Neural crest cell (in vitro differentiated cells): ENCODE measurements at regions not wholly inside any gene's neighbourhood (a gene's known extent, or its start where the extent isn't known, plus 50 kb on each side); places are given as distances from the start of the nearest gene placed in this dataset.

ENCODE experiments used
- DNase-seq: peaks from one replicate; pipeline ENCODE4 v3.0.0; 2021; ENCODE audit warnings: low read depth, mixed read lengths, low spot score
- H3K27ac Mint-ChIP-seq: one replicate; pipeline ENCODE4 v1.8.0; 2021; ENCODE audit warnings: mild to moderate bottlenecking, mixed read lengths; ENCODE audit not compliant: unreplicated experiment
- H3K27me3 Mint-ChIP-seq: 2 replicates; pipeline ENCODE4 v1.8.0; 2021; ENCODE audit warnings: low read depth, mild to moderate bottlenecking, mixed read lengths
- H3K36me3 Mint-ChIP-seq: 2 replicates; pipeline ENCODE4 v1.8.0; 2021; ENCODE audit warnings: low read depth, mild to moderate bottlenecking, mixed read lengths
- H3K4me1 Mint-ChIP-seq: 2 replicates; pipeline ENCODE4 v1.8.0; 2021; ENCODE audit warnings: mixed read lengths
- H3K4me3 Mint-ChIP-seq: one replicate; pipeline ENCODE4 v1.8.0; 2021; ENCODE audit warnings: mild to moderate bottlenecking, mixed read lengths
- H3K9me3 Mint-ChIP-seq: 2 replicates; pipeline ENCODE4 v1.8.0; 2021; ENCODE audit warnings: mixed read lengths
- TF ChIP-seq, protein P1 (sequence below): fragments of 200-600 bp; sonication (generic); conservative IDR thresholded peaks from 2 replicates; pipeline ENCODE4 v1.5.0; 2021; ENCODE audit warnings: antibody characterized with exemption, mild to moderate bottlenecking

DNA sequence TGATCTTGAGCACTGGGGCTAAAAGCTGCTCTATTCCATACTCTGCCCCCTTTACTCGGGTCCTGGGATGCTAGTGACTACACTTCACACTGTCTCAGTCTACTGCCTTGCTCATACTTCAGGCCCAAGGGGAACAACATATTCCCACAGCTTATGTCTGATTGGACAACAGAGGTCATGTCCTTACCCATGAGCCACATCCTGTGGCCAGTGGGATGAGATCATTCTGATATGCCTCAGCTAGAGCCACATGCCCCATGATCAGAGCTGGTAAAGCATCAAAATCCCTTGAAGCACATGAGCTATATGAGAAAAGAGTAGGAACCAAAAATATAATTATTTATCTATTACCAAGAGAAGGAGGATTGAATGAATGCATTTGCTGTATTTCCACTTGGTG lies 290.1 kb upstream of the TSHZ3 start:
- no peaks in the 10 kb centered on the region for H3K9me3 Mint-ChIP-seq
- H3K36me3 Mint-ChIP-seq = no peaks in the 10 kb centered on the region
- no peak overlapping the region for H3K27ac Mint-ChIP-seq
- no peak for DNase-seq
- TF ChIP-seq, protein P1, sequence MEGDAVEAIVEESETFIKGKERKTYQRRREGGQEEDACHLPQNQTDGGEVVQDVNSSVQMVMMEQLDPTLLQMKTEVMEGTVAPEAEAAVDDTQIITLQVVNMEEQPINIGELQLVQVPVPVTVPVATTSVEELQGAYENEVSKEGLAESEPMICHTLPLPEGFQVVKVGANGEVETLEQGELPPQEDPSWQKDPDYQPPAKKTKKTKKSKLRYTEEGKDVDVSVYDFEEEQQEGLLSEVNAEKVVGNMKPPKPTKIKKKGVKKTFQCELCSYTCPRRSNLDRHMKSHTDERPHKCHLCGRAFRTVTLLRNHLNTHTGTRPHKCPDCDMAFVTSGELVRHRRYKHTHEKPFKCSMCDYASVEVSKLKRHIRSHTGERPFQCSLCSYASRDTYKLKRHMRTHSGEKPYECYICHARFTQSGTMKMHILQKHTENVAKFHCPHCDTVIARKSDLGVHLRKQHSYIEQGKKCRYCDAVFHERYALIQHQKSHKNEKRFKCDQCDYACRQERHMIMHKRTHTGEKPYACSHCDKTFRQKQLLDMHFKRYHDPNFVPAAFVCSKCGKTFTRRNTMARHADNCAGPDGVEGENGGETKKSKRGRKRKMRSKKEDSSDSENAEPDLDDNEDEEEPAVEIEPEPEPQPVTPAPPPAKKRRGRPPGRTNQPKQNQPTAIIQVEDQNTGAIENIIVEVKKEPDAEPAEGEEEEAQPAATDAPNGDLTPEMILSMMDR = no peak
- no peaks in the 10 kb centered on the region for H3K4me1 Mint-ChIP-seq
- H3K4me3 Mint-ChIP-seq = no peak overlapping the region
- H3K27me3 Mint-ChIP-seq = peaks cover 21% of the 10 kb centered on the region

DNA sequence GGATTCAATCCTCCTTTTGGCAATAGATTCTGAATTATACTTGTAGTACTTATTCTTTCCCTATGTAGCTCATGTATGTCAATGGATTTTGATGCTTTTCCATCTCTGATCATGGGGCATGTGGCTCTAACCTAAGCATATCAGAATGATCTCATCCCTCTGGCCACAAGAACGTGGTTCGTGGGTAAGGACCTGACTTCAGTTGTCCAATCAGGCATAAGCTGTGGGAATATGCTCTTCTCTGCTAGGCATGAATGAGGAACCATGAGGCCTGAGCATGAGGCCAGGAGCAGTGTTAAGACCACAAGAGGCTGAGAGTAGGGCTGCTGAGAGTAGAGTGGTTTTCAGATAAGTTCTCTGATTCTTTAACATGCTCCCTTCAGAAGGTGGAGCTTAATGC lies 292.4 kb upstream of the TSHZ3 start:
- H3K27me3 Mint-ChIP-seq = peaks cover 17% of the 10 kb centered on the region
- no peaks in the 10 kb centered on the region for H3K4me1 Mint-ChIP-seq
- no peak overlapping the region for H3K4me3 Mint-ChIP-seq

DNA sequence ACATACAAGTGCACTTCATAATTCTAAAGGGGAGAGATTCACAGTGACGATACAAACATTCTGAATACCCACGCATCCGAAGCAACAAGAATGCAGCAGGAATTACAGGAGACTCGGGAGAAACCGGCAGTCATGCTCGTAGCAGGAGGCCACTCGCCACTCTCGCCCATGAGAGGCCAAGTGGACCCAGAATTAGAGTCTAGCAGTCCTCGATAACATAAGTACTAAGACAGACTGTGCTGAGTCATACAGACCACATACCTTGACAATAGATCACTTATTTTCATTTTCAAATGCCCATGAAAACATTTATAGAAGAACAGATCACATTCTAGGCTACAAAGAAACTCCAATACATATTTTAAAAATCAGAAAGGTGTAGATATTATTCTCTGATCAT lies 299.1 kb upstream of the TSHZ3 start:
- DNase-seq = no peak
- Mint-ChIP-seq H3K27me3 (peaks cover 15% of the 10 kb centered on the region), H3K27ac (no peak overlapping the region)

More for the DNA sequence above, 292.4 kb upstream of the TSHZ3 start:
- Mint-ChIP-seq H3K27ac (no peak overlapping the region), H3K36me3 (no peaks in the 10 kb centered on the region), H3K9me3 (peaks cover 2% of the 10 kb centered on the region)
- DNase-seq = no peak
- TF ChIP-seq, protein P1 = no peak

DNA sequence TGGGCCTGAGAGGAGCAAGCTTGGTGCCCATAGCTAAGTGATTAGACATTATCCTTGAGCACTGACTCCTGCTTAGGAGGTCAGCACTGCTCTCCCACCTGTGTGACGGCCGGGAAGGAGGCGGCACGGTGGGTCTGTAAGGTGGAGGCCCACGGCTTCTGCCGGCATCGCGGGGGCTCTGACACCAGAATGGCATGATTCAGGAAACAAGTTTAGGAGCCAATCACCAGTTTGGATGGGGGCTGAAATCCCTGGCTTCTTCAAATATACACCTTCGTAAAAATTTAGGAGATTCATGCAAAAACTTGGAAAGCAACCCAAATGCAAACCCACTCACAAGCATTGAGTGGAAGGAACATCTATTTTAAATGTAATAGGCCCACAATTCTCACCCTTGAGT lies 307.3 kb upstream of the TSHZ3 start:
- no peak for DNase-seq
- Mint-ChIP-seq H3K9me3 (peaks cover 4% of the 10 kb centered on the region), H3K4me1 (no peaks in the 10 kb centered on the region), H3K4me3 (no peak overlapping the region), H3K36me3 (no peaks in the 10 kb centered on the region), H3K27ac (no peak overlapping the region), H3K27me3 (peaks cover 37% of the 10 kb centered on the region)
- TF ChIP-seq, protein P1 = no peak

More for the DNA sequence above, 299.1 kb upstream of the TSHZ3 start:
- no peaks in the 10 kb centered on the region for H3K4me1 Mint-ChIP-seq
- no peak overlapping the region for H3K4me3 Mint-ChIP-seq
- no peaks in the 10 kb centered on the region for H3K36me3 Mint-ChIP-seq
- TF ChIP-seq, protein P1 = no peak
- H3K9me3 Mint-ChIP-seq = peaks cover 2% of the 10 kb centered on the region

DNA sequence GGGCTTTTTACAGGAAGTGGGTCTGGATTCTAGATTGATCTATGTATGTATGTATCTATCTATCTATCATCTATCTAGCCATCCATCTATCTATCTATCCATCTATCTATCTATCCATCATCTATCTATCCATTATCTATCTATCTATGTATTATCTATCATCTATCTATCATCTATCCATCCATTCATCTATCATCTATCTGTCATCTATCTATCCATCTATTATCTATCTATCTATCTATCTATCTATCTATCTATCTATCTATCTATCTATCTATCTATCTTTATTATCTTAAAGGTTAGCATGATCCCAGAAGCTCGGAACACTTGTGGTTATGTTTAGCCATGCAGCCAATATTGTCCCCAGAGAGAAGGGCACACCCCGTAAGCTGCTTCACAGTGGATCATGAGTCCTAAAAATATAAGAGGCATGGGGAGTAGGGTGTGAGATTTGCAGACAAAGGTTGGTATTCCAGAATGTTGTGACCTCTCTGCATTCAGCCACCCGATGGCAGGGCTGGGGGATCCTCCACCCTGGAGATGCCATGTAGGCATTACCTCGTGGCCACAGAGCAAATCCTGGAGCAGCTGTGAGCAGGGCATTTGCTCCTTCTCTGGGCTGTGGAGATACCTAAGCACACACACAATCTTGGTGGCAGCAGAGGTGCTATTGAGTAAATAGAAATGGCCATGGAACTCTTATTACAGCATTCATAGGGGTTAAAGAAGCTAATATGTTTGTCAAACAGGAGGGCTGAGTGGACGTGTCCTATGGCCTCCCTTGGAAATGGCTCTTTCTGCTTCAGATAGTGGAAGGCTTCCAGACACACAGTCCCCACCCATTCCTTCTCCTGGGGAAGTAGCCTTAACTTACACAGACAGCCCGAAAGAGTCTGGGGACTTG lies 310.0 kb upstream of the TSHZ3 start:
- Mint-ChIP-seq H3K27ac (no peak overlapping the region), H3K36me3 (no peaks in the 10 kb centered on the region), H3K27me3 (peaks cover 35% of the 10 kb centered on the region), H3K4me3 (no peak overlapping the region), H3K9me3 (peaks cover 4% of the 10 kb centered on the region), H3K4me1 (no peaks in the 10 kb centered on the region)
- TF ChIP-seq, protein P1 = no peak
- DNase-seq = no peak
